ENCODE measurements at regions not wholly inside any gene's neighbourhood (a gene's known extent, or its start where the extent isn't known, plus 50 kb on each side); places are given as distances from the start of the nearest gene placed in this dataset.
"Not testable (repeated sequence)": the region's sequence is repeated elsewhere in the genome, so short reads cannot be mapped to it uniquely, and the experiment has no call there.

DNA sequence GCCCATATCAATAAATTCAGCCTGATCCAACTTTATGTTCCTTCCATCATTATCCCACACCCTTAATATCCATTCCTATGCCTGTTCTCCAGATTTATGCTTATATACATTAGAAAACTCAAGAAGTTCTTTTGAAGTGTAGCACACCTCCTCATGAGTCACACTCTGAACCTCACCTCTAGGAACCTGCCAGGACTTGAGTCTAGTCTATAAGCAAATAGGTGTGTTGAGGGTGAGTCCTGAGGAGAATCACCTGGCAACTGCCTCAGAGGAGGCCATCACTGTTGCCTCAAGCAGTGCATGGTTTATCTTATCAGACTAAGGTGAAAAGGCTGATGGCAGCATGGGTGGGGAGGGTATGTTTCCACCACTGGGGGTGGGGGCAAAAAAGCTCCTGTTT lies 496.7 kb downstream of the C6orf118 start:
- DNase-seq: no peak

DNA sequence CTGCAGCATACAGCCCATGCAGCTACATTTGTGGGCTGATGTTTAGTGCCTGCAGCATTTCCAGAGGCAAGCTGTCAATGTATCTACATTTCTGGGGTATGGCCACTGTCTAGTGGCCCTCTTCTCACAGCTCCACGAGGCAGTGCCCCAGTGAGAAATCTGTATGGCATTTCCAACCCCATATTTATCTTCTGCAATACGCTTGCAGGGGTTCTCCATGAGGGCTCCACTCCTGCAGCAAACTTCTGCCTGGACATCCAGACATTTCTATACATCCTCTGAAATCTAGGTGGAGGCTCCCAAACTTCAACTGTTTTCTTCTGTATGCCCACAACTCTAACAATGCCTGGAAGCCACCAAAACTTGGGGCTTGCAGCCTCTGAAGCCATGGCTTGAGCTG lies 502.3 kb downstream of the C6orf118 start:
- DNase-seq: no peak

- no peak for DNase-seq
Observed at GRCh38 chr6:164795056-164795815, 514.2 kb downstream of the C6orf118 start.

DNA sequence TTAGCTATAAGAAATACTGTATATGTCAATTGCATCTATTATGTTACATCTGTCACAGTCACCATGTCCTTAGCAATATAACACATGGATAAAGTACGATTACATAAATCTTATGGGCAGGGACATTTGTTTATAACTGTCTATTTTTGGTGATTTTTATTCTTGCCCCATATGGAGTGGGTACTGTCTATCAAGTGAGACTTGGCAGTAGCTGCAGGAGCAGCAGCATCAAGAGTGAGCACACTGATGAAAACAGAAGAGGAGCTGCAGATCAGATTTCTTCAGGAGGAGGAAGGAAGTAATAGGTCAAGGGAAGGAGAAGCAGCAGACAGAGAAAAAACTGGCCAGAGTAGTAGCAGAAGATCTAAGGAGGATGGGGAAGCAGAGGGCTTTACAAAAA lies 516.7 kb downstream of the C6orf118 start:
- no peak for DNase-seq

- DNase-seq: no peak
Observed at GRCh38 chr6:164791498-164791897, 517.9 kb downstream of the C6orf118 start.

DNA sequence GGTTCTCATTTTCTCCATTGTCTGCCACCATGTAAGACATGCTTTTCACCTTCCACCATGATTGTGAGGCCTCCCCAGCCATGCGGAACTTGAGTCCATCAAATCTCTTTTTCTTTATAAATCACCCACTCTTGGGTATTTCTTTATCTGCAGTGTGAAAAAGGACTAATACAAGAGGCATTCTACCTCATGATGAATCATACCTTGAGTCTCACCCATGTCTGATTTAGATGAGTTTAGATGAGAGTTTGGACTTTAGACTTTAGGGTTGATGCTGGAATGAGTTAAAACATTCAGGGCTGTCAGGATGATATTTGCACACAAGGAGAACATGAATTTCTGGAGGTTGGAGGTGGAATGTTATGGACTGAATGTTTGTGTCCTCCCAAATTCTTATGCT lies 545.6 kb downstream of the C6orf118 start:
- no peak for DNase-seq

GRCh38 chr6:164757451-164757850 lies 552.0 kb downstream of the C6orf118 start:
- DNase-seq: no peak

- no peak for DNase-seq
Observed at GRCh38 chr6:164756723-164757122, 552.7 kb downstream of the C6orf118 start.

DNA sequence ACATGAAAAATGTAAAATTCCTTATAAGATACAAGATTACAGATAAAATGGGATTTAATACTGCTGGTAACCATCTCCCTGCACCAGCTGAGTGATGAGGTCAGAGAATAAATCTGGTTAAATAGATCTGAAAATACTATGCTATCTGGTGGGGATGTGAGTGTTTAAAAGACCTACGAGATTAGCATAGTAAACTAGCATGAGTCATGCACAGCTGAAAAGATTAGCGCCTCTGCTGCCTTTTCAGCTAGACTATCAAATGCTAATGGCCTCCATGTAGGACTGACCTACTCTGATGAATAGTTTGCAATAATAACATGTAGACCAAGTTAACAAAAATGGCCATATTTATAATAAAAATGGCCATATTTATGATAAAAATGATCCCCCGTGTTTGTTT lies 553.3 kb downstream of the C6orf118 start:
- DNase-seq: no peak

DNA sequence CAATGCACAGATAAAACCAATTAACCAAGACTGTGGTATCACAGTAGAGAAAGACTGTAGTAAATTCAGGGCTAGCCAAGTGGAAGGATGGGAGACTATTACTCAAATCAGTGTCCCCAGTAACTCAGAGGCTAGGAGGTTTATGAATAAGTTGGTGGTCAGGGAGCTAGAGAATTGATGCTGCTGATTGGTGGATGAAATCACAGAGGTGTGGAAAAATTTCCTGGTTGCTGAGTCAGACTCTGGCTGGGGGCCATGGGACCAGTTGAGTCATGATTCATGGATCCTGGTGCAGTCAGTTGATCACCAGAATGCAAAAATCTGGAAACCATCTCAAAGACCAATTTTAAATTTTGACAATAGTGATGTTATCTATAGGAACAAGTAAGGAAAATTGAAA lies 555.9 kb downstream of the C6orf118 start:
- no peak for DNase-seq

DNA sequence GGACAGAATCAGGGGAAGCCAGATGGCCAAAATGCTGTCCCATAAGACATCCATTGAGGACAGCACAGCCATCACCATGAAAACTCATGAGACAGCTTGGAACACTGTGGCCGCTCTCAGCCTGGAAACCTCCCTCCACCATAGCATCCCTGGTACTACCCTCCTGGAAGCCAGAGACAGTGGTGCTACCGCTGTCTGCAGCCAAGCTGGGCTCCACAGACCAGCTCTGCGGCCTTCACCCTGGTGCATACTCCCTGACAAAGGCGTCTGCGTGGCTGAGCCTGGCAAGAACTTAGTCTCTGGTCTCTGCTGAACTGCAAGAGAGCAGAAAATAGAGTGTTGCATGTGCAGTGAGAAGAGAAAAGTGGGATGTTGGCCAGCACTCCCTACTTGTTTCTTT lies 558.0 kb downstream of the C6orf118 start:
- DNase-seq: no peak

- no peak for DNase-seq
Observed at GRCh38 chr6:164750128-164750527, 559.3 kb downstream of the C6orf118 start.

DNA sequence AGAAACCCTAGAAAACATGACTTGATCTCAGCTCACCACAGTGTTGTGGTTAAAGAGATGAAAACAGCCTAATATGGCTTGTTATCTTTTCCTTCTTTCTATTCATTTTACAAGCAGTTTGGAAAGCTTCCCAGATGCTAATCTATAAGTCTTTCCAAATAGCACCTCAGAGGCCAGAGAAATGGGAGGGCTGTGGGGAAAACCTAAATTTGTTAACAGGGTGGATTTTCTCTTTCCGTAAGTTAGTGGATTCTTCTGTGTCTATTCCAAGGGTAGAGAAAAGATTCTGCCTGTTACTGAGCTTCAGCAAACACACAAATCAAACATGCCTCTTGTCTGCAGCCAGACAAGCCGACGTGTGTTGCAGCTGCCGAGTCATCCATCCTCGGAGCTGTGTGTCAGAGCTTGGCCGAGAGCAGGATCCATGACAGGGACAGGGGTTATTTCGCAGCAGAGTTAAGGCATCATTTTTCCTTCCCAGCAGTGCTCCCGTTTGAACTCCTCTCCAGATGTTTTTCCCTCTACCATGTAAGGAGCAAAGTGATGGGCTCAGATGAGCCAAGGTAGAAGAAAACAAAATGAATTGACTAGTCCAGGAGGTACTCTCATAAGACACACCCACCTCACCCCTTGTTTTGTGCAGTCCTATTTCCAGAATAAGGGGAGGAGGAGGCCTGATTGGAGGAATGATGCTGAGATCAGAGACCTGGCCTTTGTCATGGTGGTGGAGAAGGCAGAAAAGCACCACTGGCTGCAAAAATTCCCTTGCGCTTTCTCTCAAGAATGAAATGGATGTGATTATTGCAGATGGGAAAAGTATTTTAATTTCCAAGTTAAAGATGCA lies 560.0 kb downstream of the C6orf118 start:
- DNase-seq: no peak

GRCh38 chr6:164744301-164744700 lies 565.1 kb downstream of the C6orf118 start:
- DNase-seq: no peak

DNA sequence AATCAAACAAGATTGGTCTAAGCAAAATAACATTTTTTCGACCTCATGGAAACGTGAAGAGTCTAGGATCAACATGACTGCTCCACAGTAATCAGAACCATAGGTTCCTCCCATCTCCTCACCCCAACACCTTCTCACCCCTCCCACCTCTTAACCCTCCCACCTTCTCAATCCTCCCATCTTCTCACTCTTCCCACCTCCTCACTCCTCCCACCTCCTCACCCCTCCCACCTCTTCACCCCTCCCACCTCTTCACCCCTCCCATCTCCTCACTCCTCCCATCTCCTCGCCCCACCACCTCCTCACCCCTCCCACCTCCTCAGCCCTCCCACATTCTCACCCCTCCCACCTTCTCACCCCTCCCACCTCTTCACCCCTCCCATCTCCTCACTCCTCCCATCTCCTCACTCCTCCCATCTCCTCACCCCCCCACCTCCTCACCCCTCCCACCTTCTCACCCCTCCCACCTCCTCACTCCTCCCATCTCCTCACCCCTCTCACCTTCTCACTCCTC lies 567.4 kb downstream of the C6orf118 start:
- no peak for DNase-seq

- DNase-seq: not testable (repeated sequence)
Observed at GRCh38 chr6:164736090-164736489, 573.3 kb downstream of the C6orf118 start.

DNA sequence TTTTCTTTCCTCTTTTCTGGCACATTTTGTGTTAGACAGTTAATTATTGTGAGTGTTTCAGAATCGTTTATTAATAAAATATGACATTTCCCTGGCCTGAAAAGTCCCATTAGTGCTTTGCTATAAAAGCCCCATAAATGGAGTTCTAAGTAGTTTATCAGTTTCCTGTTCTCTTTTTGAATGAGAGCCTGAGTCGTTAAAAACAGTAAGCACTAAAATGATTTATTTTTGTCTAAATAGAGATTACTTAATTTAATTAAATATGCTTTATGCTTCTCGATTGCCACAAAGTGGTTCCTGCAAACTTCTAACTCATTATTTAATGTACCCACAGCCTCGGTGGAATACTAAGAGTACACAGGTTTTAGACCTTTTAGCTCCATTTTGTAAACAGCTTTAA lies 577.9 kb downstream of the C6orf118 start:
- no peak for DNase-seq

- DNase-seq: no peak
Observed at GRCh38 chr6:164721460-164721859, 587.9 kb downstream of the C6orf118 start.

- DNase-seq: no peak
Observed at GRCh38 chr6:164700497-164700896, 608.9 kb downstream of the C6orf118 start.

DNA sequence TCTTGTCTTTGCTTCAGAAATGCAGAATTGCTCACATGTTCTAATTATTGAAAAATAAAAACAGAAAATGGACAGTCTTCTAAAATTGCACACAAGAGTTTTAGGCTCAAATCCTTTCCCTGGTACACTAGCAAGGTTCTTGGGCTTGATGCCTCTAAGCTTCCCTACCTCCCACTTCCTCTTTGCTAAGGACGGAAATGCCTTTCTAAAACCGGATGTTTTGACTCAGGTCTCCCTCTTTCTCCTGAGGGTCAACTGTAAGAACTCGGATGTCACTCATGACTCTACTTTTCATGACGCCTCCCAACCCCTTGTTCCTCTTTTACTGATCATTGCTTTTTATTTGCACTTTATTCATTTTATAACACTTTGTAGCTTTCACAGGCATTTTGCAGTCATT lies 613.5 kb downstream of the C6orf118 start:
- DNase-seq: no peak

DNA sequence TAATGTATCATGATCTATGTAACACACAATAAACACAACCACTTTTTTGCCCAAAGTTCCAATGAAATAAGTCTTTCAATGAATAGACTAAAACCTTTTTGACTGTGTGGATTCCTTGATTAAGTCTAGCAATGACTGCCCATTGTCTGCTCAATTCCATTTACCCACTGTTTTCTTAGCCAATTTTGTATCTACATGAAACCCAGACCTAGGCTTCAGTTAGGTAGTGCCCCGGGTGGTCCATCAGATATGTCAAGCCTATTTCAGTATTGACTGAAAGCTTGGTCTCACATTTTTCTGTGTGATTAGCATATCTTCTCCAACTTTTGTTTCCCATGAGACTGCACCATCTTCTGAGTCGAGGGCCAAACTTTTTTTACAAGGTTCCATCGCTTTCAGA lies 615.0 kb downstream of the C6orf118 start:
- DNase-seq: no peak

- no peak for DNase-seq
Observed at GRCh38 chr6:164693944-164694343, 615.5 kb downstream of the C6orf118 start.

DNA sequence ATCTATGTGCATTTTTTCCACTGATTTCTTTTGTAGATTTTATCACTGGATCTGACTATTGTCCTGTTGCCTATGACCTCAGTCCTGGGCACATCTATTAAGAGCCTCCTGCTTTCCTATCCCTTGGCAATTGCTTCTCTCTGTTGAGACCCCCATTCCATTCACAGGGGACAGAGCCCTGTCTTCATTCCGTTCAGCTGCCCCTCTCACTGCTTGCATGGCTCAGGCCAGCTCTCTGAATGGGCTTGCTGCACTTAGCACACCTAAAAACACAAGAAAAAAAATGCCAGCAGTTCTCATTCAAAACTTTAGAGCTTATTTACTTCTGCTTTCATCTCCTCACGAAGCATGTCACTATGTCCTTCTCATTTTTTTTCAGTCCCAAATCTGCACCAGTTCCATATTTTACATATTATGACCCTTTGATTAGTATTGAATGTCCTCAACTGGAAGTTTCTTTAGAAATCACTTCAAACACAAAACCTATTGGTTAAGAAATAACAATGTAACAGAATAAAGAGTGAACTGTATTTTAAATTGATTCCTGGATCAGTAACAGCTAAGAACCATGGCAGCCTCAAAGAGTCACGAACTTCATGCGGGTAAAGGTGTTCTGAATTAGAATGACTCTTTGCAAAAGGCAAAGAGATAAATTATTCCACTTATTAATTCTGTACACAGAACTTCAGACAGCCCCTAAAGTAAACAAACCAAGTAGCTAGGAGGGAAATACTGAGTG lies 616.5 kb downstream of the C6orf118 start:
- no peak for DNase-seq

All from hematopoietic multipotent progenitor cell treated with erythropoietin and hydrocortisone succinate and interleukin-3 and kit ligand, for 6 days (in vitro differentiated cells).